ENCODE measurements at regions not wholly inside any gene's neighbourhood (a gene's known extent, or its start where the extent isn't known, plus 50 kb on each side); places are given as distances from the start of the nearest gene placed in this dataset.

DNA sequence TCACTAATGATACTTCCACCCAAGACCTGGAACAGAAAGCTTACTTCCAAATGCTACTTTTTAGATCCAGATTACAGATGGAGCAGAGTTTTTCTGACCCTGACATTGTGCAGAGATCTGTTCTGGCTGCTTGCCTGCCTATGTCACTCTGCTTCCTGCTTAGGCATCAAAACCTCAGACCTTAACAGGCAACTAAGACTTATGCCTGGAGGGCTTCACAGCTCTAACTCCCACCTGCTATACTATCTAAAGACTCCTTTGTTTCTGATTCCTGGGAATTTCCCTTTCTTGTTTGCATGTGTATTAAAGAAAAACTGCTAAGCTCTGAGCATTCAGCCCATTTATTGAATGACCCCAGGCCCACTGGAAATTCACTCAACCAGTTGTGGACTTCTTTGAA is 157.4 kb upstream of the NPHP3 start:
- H3K4me3 ChIP-seq (ENCODE audit: low read length, poor library complexity, severe bottlenecking) = no peak overlapping the region
- H3K27me3 ChIP-seq (ENCODE audit: insufficient read depth, low read length, poor library complexity, severe bottlenecking) = no peaks in the 10 kb centered on the region
- TF ChIP-seq EZH2phosphoT487 (IDR thresholded peaks at IDR 0.05; ENCODE audit: borderline replicate concordance) = no peak
- TF ChIP-seq, protein P1, sequence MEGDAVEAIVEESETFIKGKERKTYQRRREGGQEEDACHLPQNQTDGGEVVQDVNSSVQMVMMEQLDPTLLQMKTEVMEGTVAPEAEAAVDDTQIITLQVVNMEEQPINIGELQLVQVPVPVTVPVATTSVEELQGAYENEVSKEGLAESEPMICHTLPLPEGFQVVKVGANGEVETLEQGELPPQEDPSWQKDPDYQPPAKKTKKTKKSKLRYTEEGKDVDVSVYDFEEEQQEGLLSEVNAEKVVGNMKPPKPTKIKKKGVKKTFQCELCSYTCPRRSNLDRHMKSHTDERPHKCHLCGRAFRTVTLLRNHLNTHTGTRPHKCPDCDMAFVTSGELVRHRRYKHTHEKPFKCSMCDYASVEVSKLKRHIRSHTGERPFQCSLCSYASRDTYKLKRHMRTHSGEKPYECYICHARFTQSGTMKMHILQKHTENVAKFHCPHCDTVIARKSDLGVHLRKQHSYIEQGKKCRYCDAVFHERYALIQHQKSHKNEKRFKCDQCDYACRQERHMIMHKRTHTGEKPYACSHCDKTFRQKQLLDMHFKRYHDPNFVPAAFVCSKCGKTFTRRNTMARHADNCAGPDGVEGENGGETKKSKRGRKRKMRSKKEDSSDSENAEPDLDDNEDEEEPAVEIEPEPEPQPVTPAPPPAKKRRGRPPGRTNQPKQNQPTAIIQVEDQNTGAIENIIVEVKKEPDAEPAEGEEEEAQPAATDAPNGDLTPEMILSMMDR (conservative IDR thresholded peaks at IDR 0.05; ENCODE audit: low read length) = no peak

DNA sequence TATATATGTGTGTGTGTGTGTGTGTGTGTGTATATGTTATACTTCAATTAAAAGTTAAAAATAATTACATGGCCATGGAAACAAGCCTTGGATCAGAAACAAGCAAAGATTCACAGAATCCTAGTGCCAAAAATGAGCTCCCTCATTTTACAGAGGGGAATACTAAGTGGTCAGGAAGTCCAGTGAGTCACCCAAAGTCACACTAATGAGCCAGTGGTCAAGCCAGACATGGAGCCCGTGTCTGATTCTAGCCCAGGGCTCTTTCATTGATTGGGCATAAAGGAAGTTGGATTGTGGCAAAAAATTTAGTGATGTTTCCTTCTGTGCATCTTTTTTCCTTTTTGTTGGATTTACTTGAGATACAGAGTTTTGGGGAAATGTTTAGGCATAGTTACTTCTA is 152.5 kb upstream of the NPHP3 start:
- Histone ChIP-seq H4K20me1 (ENCODE audit: insufficient read depth, low read length, poor library complexity, severe bottlenecking) (no peaks in the 10 kb centered on the region), H3K27me3 (ENCODE audit: insufficient read depth, low read length, poor library complexity, severe bottlenecking) (no peaks in the 10 kb centered on the region), H2AFZ (ENCODE audit: low read length) (no peak overlapping the region), H3K4me3 (ENCODE audit: low read length, poor library complexity, severe bottlenecking) (no peak overlapping the region), H3K9me3 (ENCODE audit: insufficient read depth, low read depth, low read length) (no peaks in the 10 kb centered on the region), H3K36me3 (ENCODE audit: insufficient read depth, low read length) (no peaks in the 10 kb centered on the region), H3F3A (ENCODE audit: low read depth) (no peaks in the 10 kb centered on the region), H3K9ac (ENCODE audit: low read depth, low read length, poor library complexity, severe bottlenecking) (no peak overlapping the region), H3K79me2 (ENCODE audit: insufficient read depth, low read length) (no peaks in the 10 kb centered on the region), H3K9me2 (replicated peaks; ENCODE audit: low read depth, low read length) (no peaks in the 10 kb centered on the region), H3K4me1 (ENCODE audit: insufficient read depth, low read length, poor library complexity, severe bottlenecking) (no peaks in the 10 kb centered on the region), H3K4me2 (ENCODE audit: low read depth, low read length, poor library complexity, severe bottlenecking) (no peak overlapping the region)
- TF ChIP-seq, protein P1 (conservative IDR thresholded peaks at IDR 0.05; ENCODE audit: low read length) = no peak
- TF ChIP-seq EZH2phosphoT487 (IDR thresholded peaks at IDR 0.05; ENCODE audit: borderline replicate concordance) = no peak

More for the DNA sequence above, 157.4 kb upstream of the NPHP3 start:
- Histone ChIP-seq H3K9ac (ENCODE audit: low read depth, low read length, poor library complexity, severe bottlenecking) (no peak overlapping the region), H3K79me2 (ENCODE audit: insufficient read depth, low read length) (no peaks in the 10 kb centered on the region), H3K4me1 (ENCODE audit: insufficient read depth, low read length, poor library complexity, severe bottlenecking) (no peaks in the 10 kb centered on the region), H3F3A (ENCODE audit: low read depth) (no peaks in the 10 kb centered on the region), H3K9me2 (replicated peaks; ENCODE audit: low read depth, low read length) (no peaks in the 10 kb centered on the region), H3K36me3 (ENCODE audit: insufficient read depth, low read length) (no peaks in the 10 kb centered on the region), H2AFZ (ENCODE audit: low read length) (no peak overlapping the region), H3K4me2 (ENCODE audit: low read depth, low read length, poor library complexity, severe bottlenecking) (no peak overlapping the region), H4K20me1 (ENCODE audit: insufficient read depth, low read length, poor library complexity, severe bottlenecking) (no peaks in the 10 kb centered on the region), H3K9me3 (ENCODE audit: insufficient read depth, low read depth, low read length) (no peaks in the 10 kb centered on the region)

DNA sequence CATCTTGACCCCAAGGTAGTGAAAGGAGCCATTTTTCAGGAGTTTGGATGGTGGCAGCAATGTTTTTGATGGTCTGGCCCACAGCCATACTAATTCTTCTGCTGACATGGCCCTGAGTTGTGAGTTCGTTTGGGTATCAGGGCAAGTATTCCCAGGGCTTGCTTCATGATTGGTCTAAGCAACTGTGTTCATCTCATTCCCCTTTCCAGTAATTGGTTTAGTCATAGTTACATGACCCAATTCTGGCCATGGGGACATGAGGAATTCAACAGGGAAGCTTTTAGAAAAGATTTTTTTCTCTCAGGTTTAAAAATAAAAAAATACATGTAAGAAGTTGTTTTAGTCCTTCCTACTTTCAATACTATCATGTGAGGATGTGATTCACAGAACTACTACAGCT is 150.5 kb upstream of the NPHP3 start:
- no peaks in the 10 kb centered on the region for H3K9me2 ChIP-seq (replicated peaks; ENCODE audit: low read depth, low read length)
- no peak overlapping the region for H3K9ac ChIP-seq (ENCODE audit: low read depth, low read length, poor library complexity, severe bottlenecking)
- no peak overlapping the region for H3K4me3 ChIP-seq (ENCODE audit: low read length, poor library complexity, severe bottlenecking)
- H3K9me3 ChIP-seq (ENCODE audit: insufficient read depth, low read depth, low read length) = no peaks in the 10 kb centered on the region
- H3K36me3 ChIP-seq (ENCODE audit: insufficient read depth, low read length) = no peaks in the 10 kb centered on the region
- no peaks in the 10 kb centered on the region for H3K27me3 ChIP-seq (ENCODE audit: insufficient read depth, low read length, poor library complexity, severe bottlenecking)
- no peaks in the 10 kb centered on the region for H4K20me1 ChIP-seq (ENCODE audit: insufficient read depth, low read length, poor library complexity, severe bottlenecking)
- no peaks in the 10 kb centered on the region for H3F3A ChIP-seq (ENCODE audit: low read depth)
- no peak for TF ChIP-seq EZH2phosphoT487 (IDR thresholded peaks at IDR 0.05; ENCODE audit: borderline replicate concordance)
- TF ChIP-seq, protein P1 (conservative IDR thresholded peaks at IDR 0.05; ENCODE audit: low read length) = no peak
- no peak overlapping the region for H2AFZ ChIP-seq (ENCODE audit: low read length)
- H3K4me2 ChIP-seq (ENCODE audit: low read depth, low read length, poor library complexity, severe bottlenecking) = no peak overlapping the region
- no peaks in the 10 kb centered on the region for H3K4me1 ChIP-seq (ENCODE audit: insufficient read depth, low read length, poor library complexity, severe bottlenecking)
- H3K79me2 ChIP-seq (ENCODE audit: insufficient read depth, low read length) = no peaks in the 10 kb centered on the region
